RWPE1 (cell line): ENCODE measurements at regions not wholly inside any gene's neighbourhood (a gene's known extent, or its start where the extent isn't known, plus 50 kb on each side); places are given as distances from the start of the nearest gene placed in this dataset.

Experiments
- CTCF ChIA-PET: fragments of 350-600 bp; sonication (Branson Sonifier 250); formaldehyde crosslinking; extraction: SDS; loops from one replicate; lab custom pipeline; 2021; lab: Yijun Ruan, JAX
- POLR2A ChIA-PET: fragments of 400-600 bp; formaldehyde crosslinking; extraction: SDS; loops from one replicate; lab custom pipeline; 2020; ENCODE audit warnings: antibody characterized with exemption; ENCODE audit not compliant: low non-redundant PET; lab: Yijun Ruan, JAX
- DNase-seq: peaks from one replicate; pipeline ENCODE4 v3.0.0; 2012; ENCODE audit warnings: low spot score
- H3K27ac ChIP-seq: fragments of 450-650 bp; 2 replicates; pipeline ENCODE4 v1.5.1; 2017
- TF ChIP-seq, protein P1 (sequence below): fragments of 450-650 bp; conservative IDR thresholded peaks from 2 replicates; pipeline ENCODE4 v1.5.1; 2017; ENCODE audit warnings: low read depth, mild to moderate bottlenecking

GRCh38 chr6:168196385-168196860 is 117.4 kb upstream of the FRMD1 start:
- ChIA-PET CTCF (interaction anchor here (0.7 kb wide), 1 partner anchor 159 kb away, joined by 3 read pairs; no protein-coding TSS in a partner anchor), POLR2A (no interaction called here)
- no peak overlapping the region for H3K27ac ChIP-seq
- TF ChIP-seq, protein P1, sequence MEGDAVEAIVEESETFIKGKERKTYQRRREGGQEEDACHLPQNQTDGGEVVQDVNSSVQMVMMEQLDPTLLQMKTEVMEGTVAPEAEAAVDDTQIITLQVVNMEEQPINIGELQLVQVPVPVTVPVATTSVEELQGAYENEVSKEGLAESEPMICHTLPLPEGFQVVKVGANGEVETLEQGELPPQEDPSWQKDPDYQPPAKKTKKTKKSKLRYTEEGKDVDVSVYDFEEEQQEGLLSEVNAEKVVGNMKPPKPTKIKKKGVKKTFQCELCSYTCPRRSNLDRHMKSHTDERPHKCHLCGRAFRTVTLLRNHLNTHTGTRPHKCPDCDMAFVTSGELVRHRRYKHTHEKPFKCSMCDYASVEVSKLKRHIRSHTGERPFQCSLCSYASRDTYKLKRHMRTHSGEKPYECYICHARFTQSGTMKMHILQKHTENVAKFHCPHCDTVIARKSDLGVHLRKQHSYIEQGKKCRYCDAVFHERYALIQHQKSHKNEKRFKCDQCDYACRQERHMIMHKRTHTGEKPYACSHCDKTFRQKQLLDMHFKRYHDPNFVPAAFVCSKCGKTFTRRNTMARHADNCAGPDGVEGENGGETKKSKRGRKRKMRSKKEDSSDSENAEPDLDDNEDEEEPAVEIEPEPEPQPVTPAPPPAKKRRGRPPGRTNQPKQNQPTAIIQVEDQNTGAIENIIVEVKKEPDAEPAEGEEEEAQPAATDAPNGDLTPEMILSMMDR: no peak
- DNase-seq: no peak

DNA sequence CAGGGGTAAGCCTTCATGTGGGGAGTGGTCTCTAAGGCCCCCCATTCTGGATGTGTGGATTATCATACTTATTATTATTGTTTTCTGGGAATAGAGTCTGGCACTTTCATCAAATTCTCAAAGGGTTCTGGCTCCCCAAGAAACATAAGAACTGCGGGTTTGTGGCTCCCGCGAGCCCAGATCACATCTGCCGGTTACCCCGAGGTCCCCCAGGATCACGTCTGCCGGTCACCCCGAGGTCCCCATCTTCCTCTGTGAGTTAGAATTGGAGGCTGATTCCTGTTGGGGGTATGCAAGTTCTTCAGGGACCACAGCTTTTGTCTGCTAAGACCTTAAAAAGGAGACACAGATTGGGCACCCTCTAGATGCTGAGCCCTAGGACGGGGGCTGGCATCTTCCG is 116.7 kb upstream of the FRMD1 start:
- TF ChIP-seq, protein P1: no peak
- no peak for DNase-seq
- POLR2A ChIA-PET: no interaction called here
- H3K27ac ChIP-seq: no peak overlapping the region
- CTCF ChIA-PET: no interaction called here

DNA sequence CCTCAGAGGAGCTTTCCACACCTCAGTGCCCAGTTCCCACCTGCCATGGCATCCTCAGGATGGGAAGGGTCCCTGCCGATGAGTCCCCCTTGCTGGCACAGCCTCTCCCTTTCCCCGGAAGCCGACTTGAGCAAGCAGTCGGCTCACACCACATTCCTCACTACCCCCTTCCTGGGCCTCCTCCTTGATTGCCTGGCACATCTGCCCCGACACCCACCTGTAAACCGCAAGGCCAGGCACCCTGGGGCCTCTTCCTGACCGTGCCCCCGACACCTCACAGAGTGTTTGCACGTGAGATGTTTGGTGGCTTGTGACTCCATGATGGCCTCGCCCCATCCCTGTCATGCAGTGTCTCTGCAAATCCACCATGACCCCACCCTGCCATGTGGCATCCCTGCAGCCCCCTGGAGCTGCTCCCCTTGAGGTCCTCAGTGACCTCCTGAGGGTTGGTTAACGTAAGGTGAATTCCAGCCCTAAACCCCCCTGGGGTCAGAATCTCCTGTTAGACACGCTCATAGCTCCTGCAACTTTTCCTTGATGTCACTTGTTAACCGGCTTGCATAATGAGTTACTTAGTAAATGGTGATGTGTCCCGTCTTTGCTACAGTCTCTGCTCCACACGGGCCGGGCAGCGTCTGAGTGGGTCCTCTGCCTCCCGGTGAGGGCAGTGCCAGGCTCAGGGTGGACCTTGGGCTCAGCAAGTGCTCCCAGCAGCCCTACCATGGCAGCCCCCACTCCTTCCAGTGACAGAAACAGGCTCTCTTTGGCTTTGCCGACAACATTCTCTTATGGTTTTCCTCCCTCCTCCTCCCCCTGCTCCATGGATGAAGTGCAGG is 115.9 kb upstream of the FRMD1 start:
- CTCF ChIA-PET: interaction anchor here (0.8 kb wide), 1 partner anchor 22 kb away, joined by 3 read pairs; no protein-coding TSS in a partner anchor
- no peak overlapping the region for H3K27ac ChIP-seq
- no peak for DNase-seq
- POLR2A ChIA-PET: no interaction called here
- TF ChIP-seq, protein P1: no peak

DNA sequence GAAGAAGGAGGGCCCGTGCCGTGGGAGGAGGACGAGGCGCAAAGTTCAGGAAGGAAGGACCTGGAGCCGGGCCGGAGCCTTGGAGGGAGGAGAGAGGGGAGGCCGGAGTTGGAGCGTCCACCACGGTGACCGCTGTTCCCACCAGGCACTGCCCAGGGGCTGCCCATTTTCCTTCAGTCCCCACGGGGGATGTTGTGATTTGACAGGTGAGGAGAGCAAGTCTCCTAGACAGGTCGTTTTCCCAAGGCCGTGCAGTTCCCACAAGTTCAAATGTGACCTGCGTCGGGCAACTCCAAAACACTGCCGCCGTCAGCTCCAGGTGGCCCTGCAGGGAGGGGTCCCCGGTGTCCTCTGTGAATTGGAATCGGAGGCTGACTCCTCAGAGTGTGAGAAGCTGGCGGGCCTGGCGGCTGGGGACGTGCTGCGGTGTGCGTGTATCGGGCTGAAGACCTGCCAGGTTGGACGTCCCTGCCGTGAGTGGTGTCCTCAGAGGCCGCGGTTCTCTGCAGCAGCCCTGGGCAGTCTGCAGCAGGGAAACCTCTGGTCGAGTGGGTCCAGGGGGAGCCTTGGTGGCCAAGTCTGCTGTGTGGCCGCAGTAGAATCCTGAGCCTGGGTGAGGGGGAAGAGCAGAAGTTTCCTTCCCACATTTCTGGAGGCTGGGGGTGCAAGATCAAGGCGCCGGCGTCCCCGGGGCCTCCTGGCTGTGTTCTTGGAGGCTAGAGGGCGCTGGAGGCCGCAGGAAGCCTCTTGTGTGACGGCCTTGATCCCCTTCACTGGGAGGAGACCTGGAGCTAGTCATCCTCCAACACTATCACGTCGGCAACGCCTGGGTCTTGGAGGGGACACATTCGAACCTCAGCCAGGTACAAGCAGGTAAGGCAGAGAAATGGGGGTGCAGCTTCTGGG is 115.1 kb upstream of the FRMD1 start:
- DNase-seq: no peak
- ChIA-PET POLR2A (no interaction called here), CTCF (interaction anchor here (0.8 kb wide), 1 partner anchor 21 kb away, joined by 3 read pairs; no protein-coding TSS in a partner anchor)
- TF ChIP-seq, protein P1: no peak
- no peak overlapping the region for H3K27ac ChIP-seq

DNA sequence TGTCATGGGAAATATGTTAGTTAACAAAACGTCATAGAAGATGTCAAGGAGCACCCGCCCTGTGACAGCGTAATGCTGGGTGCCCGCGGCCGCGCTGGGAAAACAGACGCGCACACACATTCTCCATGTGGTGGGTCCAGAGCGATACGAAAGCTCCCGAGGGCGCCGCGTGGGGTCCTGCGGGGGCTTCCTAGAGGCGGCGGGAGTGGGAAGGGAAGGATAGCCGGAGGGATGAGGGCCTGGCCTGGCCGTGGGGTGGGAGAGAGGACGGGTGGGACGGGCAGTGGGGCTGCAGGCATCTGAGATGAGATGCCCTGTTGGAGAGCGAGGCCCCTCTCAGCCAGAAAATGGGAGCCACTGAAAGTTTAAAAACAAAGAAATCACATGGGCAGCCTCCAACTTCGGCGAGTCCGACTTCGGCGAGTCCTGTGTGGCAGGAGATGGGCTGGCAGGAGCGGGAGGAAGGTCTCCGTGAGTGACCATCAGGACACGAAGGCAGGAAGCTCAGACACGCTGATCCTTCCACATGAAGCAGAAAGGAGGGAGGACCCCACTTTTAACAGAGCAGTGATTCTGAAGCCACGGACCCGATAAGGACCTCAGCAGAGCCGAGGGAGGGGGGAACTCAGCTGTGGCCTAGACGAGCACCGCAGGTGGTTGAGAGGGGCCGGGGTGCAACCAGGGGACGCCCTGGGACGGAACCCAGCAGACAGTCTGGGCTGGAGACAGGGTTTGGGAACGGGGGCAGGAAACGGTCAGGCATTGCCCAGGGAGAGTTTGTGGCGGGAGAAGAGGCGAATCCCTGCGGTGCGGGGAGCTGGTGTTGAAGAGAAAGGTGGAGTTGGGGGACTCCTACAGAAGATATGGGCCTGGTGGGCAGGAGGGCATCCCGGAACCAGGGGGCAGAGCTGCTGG is 114.1 kb upstream of the FRMD1 start:
- H3K27ac ChIP-seq: no peak overlapping the region
- ChIA-PET POLR2A (no interaction called here), CTCF (interaction anchor here (0.7 kb wide), 1 partner anchor 14 kb away, joined by 7 read pairs; no protein-coding TSS in a partner anchor)
- TF ChIP-seq, protein P1: no peak
- no peak for DNase-seq
